ENCODE measurements at regions not wholly inside any gene's neighbourhood (a gene's known extent, or its start where the extent isn't known, plus 50 kb on each side); places are given as distances from the start of the nearest gene placed in this dataset.
"Not testable (repeated sequence)": the region's sequence is repeated elsewhere in the genome, so short reads cannot be mapped to it uniquely, and the experiment has no call there.

DNA sequence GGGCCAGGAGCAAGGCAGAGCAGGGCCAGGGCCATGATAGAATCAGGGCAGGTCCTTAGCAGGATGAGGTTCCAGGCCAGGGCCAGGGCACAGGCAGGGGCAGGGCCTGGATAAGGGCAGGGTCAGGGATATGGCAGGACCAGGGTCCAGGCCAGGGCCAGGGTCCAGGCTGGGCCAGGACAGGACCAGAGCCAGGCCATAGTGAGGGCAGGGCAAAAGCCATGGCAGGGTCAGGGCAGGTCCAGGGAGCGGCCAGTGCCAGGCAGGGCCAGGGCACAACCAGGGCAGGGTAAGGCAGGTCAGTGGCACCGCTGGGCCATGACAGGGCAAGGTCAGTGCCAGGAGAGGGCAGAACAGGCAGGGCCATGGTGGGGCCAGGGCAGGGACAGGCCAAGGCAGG is 152.2 kb downstream of the LIPI start:
- DNase-seq (ENCODE audit: low spot score): no peak
- TF ChIP-seq, protein P1, sequence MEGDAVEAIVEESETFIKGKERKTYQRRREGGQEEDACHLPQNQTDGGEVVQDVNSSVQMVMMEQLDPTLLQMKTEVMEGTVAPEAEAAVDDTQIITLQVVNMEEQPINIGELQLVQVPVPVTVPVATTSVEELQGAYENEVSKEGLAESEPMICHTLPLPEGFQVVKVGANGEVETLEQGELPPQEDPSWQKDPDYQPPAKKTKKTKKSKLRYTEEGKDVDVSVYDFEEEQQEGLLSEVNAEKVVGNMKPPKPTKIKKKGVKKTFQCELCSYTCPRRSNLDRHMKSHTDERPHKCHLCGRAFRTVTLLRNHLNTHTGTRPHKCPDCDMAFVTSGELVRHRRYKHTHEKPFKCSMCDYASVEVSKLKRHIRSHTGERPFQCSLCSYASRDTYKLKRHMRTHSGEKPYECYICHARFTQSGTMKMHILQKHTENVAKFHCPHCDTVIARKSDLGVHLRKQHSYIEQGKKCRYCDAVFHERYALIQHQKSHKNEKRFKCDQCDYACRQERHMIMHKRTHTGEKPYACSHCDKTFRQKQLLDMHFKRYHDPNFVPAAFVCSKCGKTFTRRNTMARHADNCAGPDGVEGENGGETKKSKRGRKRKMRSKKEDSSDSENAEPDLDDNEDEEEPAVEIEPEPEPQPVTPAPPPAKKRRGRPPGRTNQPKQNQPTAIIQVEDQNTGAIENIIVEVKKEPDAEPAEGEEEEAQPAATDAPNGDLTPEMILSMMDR (IDR thresholded peaks at IDR 0.05): no peak
- ATAC-seq (ENCODE audit: insufficient number of reproducible peaks, low FRiP score, low read depth): no peak
- no peak overlapping the region for H3K4me3 ChIP-seq
- H3K27me3 ChIP-seq (replicated peaks; ENCODE audit: insufficient read depth): no peaks in the 10 kb centered on the region
- H3K36me3 ChIP-seq: no peaks in the 10 kb centered on the region
- H3K27ac ChIP-seq: no peak overlapping the region
- H3K9me3 ChIP-seq: no peaks in the 10 kb centered on the region
- H3K4me1 ChIP-seq (ENCODE audit: control insufficient read depth in 1 of 2, low read depth in 2 of 2): no peaks in the 10 kb centered on the region

DNA sequence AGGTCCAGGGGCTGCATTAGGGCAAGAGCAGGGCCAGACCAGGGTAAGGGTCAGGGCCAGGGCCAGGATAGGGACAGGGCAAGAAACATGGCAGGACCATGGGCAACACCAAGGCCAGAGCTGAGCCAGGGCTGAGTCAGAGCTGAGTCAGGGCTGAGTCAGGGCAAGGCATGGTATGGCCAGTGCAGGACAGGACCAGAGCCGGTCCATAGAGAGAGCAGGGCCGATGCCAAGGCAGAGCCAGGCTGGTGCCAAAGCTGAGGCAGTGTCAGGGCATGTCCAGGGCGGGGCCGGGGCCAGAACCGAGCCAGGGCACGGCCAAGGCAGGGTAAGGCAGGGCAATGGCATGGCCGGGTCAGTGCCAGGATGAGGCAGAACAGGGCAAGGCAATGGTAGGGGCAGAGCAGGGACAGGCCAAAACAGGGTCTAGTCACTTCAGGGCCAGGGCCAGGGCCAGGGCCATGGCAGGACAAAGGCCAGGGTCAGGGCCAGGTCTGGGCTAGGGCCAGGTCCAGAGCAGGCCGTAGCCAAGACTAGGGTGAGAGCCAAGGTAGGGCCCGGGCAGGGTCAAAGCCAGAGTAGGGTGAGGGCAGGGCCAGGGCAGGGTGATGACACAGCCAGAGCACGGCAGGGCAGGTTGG is 152.8 kb downstream of the LIPI start:
- H3K9me3 ChIP-seq; H3K4me3 ChIP-seq; H3K4me1 ChIP-seq (ENCODE audit: control insufficient read depth in 1 of 2, low read depth in 2 of 2); DNase-seq (ENCODE audit: low spot score); H3K27ac ChIP-seq; H3K27me3 ChIP-seq (replicated peaks; ENCODE audit: insufficient read depth); H3K36me3 ChIP-seq; ATAC-seq (ENCODE audit: insufficient number of reproducible peaks, low FRiP score, low read depth): not testable (repeated sequence)

DNA sequence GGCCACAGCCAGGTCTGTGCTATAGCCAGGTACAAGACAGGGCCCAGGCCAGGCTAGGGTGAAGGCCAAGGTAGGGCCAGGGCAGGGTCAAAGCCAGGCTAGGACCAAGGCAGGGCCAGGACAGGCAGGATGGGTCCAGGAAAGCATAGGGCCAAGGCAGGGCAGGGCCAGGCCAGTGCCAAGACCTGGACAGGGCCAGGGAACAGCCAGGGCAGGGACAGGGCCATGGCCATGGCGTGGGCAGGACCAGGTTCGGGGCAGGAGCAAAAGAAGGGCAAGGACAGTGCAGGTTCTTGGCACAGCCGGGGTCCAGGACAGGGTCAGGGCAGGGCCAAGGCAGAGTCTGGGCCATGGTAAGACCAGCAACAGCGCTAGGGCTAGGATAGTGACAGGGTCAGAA is 153.4 kb downstream of the LIPI start:
- DNase-seq (ENCODE audit: low spot score): no peak
- TF ChIP-seq, protein P1 (IDR thresholded peaks at IDR 0.05): no peak
- H3K9me3 ChIP-seq: no peaks in the 10 kb centered on the region
- no peak for ATAC-seq (ENCODE audit: insufficient number of reproducible peaks, low FRiP score, low read depth)
- no peaks in the 10 kb centered on the region for H3K4me1 ChIP-seq (ENCODE audit: control insufficient read depth in 1 of 2, low read depth in 2 of 2)
- H3K4me3 ChIP-seq: no peak overlapping the region
- H3K27ac ChIP-seq: no peak overlapping the region
- no peaks in the 10 kb centered on the region for H3K36me3 ChIP-seq
- no peaks in the 10 kb centered on the region for H3K27me3 ChIP-seq (replicated peaks; ENCODE audit: insufficient read depth)

DNA sequence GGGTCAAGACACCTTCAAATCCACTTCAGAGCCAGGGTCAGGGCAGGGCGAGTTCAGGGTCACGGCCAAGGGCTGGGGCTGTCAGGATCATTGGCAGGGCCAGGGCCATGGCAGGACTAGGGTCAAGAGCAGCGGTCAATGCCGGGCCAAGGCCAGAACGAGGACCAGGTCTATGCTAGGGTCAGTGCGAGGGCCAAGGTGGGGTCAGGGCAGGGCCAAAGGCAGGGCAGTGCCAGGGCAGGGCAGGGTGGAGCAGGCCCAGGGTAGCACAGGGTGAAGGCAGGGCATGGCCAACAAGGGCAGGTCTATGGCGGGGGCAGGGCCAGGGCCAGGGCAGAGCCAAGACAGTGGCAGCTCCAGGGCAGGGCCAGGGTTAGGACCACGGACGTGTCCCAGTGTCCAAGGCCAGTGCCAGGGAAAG is 154.0 kb downstream of the LIPI start:
- no peak overlapping the region for H3K27ac ChIP-seq
- H3K36me3 ChIP-seq: no peaks in the 10 kb centered on the region
- no peaks in the 10 kb centered on the region for H3K4me1 ChIP-seq (ENCODE audit: control insufficient read depth in 1 of 2, low read depth in 2 of 2)
- no peaks in the 10 kb centered on the region for H3K9me3 ChIP-seq
- ATAC-seq (ENCODE audit: insufficient number of reproducible peaks, low FRiP score, low read depth) (no peak), DNase-seq (ENCODE audit: low spot score) (no peak)
- H3K27me3 ChIP-seq (replicated peaks; ENCODE audit: insufficient read depth): no peaks in the 10 kb centered on the region
- H3K4me3 ChIP-seq: no peak overlapping the region
- TF ChIP-seq, protein P1 (IDR thresholded peaks at IDR 0.05): no peak

DNA sequence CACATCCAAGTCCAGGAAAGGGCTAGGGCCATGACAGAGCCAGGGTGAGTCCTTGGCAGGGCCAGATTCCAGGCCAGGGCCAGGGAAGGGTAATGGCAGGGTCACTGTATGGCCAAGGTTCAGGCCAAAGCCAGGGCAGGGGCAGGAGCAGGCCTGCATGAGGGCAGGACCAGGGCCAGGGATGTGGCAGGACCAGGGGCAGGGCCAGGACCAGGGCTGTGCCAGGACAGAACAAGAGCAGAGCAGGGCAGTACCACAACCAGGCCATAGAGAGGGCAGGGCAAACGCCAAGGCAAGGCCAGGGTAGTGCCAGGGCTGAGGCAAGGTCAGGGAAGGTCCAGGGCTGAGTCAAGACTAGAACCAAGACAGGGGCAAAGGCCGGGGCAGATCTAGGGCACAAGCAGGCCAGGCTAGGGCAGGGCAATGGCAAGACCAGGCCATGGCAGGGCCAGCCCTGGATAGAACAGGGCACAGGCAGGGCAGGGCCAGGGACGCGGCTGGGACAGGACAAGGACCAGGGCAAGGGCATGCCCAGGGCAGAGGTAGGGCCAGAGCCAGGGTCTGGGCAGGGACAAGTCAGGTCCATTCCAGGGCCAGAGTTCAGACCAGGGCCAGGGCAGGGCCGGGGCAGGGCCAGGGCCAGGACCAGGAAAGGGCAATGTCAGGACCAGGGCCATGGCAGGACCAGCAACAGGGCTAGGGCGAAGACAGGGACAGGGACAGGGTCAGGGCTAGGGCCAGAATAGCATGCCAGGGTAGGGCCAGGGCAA is 154.8 kb downstream of the LIPI start:
- not testable (repeated sequence) for ATAC-seq (ENCODE audit: insufficient number of reproducible peaks, low FRiP score, low read depth); H3K4me3 ChIP-seq; H3K4me1 ChIP-seq (ENCODE audit: control insufficient read depth in 1 of 2, low read depth in 2 of 2); H3K9me3 ChIP-seq; H3K27me3 ChIP-seq (replicated peaks; ENCODE audit: insufficient read depth); DNase-seq (ENCODE audit: low spot score); H3K36me3 ChIP-seq; H3K27ac ChIP-seq

DNA sequence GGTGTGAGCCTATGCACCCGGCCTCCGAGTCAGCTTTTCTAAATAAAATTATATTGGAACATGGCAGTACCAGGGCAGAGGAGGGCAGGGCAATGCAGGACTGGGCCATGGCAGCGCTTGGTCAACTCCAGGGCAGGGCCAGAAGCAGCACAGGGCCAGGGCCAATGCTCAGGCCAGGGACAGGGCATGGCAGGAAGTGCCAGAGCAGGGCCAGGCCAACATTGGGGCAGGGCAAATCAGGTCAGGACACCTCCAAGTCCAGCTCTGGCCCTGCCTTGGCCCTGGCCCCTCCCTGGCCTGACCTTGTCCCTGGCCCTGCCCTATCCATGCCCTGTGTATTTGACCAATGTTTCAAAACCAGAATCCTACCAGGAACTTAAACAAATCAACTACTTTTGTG is 156.1 kb downstream of the LIPI start:
- no peak overlapping the region for H3K27ac ChIP-seq
- no peaks in the 10 kb centered on the region for H3K9me3 ChIP-seq
- TF ChIP-seq, protein P1 (IDR thresholded peaks at IDR 0.05): no peak
- ATAC-seq (ENCODE audit: insufficient number of reproducible peaks, low FRiP score, low read depth) (no peak), DNase-seq (ENCODE audit: low spot score) (no peak)
- H3K36me3 ChIP-seq: no peaks in the 10 kb centered on the region
- H3K4me3 ChIP-seq: no peak overlapping the region
- H3K27me3 ChIP-seq (replicated peaks; ENCODE audit: insufficient read depth): no peaks in the 10 kb centered on the region
- no peaks in the 10 kb centered on the region for H3K4me1 ChIP-seq (ENCODE audit: control insufficient read depth in 1 of 2, low read depth in 2 of 2)
